GM19324 (cell line): ENCODE measurements at regions not wholly inside any gene's neighbourhood (a gene's known extent, or its start where the extent isn't known, plus 50 kb on each side); places are given as distances from the start of the nearest gene placed in this dataset.
"Not testable (repeated sequence)": the region's sequence is repeated elsewhere in the genome, so short reads cannot be mapped to it uniquely, and the experiment has no call there.

Experiments
- ATAC-seq: cut with Tn5 transposase; IDR thresholded peaks from one replicate; pipeline ENCODE4 v1.9.1; 2021; ENCODE audit warnings: mild to moderate bottlenecking, moderate library complexity; ENCODE audit not compliant: unreplicated experiment, low FRiP score

DNA sequence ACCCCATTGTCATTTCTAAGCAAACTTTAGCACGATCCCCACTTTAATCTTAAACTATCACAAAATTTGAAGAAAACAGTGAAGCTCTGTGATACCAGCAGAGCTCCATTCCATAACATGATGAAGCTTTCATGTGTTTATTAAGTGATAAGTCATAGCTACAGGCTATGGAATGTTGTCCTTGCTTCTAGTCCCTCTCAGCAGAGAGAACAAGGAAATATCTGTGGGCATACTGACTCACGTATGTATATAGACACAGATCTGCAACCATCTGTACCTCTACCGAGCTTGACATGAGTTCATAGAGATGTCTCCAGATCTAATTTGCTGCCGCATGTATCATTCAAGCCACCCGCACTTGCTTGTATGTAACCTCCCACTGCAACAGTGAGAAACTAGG is 588.9 kb downstream of the ETS1 start:
- ATAC-seq = no peak

DNA sequence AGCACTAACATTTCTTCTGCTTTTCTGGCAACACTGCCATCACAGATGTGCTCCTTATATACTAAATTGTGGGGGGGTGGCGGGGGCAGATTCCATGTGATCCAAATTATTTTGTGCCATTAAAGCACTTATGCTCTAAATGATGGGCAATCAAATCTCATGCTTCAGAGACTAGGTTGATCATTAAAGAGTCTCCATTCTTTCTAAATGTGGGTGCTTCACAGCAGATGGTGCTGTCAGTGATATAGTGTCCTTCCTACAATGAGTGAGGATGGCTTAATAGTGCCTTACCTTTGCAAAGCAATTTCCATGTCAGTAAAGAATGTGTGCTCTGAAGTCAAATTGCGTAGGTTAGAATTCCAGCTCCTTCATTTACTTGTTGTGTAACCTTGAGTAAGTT is 589.8 kb downstream of the ETS1 start:
- no peak for ATAC-seq

DNA sequence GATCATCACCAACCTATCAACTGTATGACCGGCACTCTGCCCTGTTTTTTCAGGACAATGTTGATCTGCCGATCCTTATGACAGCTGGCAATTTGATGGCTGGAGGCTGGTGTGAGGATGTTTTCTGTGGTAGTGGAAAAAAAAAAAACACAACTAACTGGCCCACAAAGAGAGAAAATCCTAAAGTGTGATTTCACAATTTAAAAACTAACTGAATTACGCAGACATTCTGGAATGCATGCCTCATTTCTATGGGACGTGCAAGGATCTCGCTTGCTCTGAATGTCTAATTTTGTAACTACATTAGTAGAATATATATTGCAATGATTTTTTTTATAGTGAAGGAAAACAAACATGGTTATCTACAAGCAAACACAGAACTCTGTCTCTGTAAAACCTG is 590.5 kb downstream of the ETS1 start:
- ATAC-seq = no peak

DNA sequence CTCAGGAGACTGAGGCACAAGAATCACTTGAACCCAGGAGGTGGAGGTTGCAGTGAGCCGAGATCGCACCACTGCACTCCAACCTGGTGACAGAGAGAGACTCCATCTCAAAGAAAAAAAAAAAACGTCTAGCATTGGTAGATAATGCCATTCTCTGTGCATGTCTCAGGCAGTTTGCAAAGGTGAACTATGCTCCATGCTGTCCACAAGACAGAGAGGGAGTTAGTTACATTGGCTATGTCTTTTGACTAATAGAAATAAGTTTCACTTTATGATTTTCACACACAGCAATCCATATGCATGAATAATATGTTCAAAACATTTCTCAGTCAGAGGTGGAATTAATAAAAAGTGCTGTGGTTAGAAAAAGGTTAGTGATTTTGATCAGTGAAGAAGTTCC is 591.4 kb downstream of the ETS1 start:
- no peak for ATAC-seq

DNA sequence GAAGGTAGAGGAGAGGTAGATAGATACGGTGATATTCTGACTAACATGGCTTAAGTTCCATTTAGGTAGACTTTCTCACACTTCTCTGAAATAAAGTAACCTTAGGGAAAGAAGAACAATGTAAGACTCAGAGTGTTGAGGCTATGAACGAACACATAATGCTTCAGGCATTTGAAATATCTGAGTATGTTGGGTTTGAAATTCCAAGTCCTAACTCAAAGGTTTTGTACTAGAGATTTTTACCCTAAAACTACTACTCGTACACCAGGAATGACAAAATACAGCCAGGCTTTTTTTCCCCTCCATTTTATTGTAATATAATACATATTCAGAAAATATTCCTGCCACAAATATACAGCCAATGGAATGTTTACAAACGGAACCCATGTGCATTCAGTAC is 592.6 kb downstream of the ETS1 start:
- no peak for ATAC-seq

DNA sequence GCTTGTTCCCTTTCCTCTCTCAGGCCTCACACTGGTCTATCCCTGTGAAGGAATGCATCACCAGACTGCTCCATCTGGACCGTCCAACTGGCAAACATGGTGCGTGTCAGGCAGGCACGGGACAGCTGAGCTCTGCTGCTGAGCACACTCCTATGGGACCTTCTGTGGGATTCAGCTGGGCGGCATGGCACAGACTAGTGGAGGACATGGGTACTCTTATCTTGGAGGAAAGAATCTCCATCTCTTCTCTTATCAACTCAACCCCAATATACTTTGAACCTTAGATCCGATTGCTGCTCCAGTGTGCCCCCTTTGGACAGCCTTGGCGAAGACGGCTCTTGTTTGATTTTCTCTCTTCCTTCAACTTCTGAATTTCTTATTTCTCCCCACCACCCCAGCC is 593.6 kb downstream of the ETS1 start:
- ATAC-seq = no peak

DNA sequence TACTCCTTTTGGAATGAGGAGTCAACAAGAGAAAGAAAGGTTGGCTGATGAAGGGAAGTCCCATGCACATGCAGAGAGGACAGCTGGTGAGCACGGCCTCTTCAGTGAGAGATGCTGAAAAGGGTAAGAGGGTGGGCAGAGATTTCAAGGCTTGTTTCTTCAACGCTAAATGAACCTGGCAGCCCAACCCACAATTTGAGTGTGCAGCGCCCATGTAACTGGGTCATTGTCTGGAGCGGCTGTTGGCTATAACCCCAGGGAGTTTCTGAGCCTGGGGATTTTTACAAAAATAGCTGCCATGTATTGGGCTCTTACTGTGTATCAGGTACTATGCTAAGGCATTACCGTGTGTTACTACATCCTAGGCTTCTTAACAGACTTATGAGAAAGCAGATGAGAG is 594.1 kb downstream of the ETS1 start:
- ATAC-seq = no peak

DNA sequence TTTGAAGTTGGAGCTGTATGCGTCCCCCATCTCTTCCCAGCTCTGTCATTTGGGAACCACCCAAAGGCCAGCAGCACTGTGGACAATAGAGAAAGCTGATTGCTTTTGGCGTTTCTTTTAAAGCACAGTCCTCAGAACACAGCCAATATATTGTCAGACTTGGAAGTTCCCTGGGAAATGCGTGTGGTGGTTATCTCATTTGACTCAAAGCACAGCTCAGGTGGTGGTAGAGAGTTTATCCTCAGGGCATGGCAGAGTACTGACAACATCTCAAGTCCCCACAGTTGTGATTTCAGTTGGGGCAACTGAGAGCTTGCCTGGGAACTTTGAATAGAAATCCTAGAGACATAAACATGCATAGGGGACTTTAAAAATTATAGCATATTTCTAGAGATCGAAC is 601.3 kb downstream of the ETS1 start:
- no peak for ATAC-seq

DNA sequence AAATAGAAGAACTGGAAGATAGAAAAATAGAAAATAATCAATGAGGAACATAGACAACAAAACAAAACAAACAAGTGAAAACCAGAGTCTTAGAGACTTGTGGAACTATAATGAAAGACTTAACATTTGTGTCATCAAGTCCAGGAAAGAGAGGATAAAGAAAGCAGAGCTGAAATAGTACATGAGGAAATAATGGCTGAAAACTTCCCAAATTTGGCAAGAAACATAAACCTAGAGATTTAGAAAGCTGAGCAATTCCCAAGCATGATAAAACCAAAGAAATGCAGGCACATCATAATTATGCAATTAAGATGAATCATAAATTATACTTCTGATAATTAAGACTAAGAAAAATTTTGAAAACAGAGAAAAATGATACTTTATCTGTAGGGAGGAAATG is 614.5 kb downstream of the ETS1 start:
- no peak for ATAC-seq

DNA sequence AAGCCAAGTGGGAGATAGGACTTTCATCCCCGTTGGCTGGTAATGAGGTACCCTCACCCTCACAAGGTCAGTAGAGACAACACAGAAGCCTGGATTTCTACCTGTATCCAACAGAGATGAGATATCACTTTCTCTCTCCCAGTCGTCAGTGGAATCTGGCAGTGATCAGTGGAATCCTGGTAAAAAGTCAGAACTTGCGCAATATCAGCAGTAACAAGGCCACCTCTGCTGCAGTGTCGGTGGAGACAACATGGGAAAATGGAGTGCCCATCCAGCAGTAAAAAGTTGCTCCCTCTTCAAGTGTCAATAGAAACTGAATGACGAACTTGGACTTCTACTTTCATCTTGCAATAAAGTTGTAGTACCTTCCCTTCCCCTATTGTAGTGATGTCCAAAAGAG is 615.9 kb downstream of the ETS1 start:
- no peak for ATAC-seq

DNA sequence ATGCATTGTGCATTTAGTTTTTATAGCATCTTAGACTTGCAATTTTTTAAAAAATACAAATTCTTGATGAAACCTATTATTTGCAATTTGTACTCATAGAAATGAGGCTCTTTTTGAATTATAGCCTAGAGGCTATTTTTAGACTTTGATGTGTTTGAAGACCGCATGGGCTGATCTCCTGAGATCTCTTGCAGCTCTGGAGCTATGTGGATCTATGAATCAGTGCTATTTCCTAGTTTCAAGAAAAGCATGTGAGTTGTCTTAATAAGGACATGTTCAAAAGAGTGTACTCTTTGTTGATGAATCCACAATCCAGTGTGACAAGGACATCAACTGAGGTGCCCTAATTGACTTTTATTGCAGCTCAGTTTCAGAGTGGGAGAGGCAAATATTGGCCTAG is 620.5 kb downstream of the ETS1 start:
- ATAC-seq = no peak

DNA sequence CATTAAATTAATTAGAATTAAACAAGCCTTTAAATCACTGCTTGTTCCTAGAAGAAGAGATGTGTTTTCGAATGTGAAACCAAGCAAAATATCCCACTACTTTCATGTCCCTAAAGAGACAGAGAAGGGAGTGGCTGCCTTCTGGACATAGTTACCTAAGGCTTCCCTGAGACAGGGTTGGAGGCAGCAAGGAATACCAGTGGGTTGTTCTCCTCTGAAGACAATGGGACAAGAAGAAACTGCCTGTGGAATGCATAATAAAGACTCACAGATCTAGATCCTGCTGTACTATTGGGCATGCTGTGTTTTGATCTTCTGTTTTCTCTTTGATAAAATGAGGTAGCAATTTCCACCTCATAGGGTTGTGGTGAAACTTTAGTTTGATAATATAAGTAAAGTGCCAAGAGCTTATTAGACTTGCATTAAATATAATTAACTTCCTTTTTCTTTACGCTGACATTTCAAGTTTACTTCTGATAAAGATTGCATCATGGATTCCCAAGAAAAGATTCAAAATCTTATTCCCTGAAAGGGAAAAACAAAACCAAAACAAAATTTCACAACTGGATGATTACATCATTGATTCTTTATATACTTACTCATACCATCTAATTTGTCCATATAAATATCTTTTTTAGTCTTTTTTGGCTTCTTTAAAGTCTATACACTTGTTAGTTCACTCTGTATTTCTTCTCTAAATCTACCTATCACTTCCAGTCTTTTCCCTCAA is 621.3 kb downstream of the ETS1 start:
- ATAC-seq = no peak

DNA sequence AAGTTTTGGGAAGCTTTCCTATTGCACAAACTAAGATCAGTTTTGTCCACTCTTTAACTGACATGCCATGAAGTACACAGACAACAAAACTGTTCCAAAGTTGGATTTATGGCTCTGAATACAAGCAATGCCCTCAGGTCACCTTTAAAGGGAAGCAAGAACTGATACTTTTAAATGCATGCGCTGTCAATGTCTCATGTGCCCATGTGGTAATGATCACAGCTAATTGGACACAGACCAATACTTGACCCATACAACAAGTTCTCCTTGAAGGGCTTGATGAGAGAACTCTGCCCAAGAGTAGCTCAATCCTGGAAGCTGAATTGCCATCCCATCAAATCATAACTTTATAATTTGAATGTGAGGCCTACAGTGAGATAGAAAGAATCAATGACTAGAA is 624.9 kb downstream of the ETS1 start:
- ATAC-seq = no peak

DNA sequence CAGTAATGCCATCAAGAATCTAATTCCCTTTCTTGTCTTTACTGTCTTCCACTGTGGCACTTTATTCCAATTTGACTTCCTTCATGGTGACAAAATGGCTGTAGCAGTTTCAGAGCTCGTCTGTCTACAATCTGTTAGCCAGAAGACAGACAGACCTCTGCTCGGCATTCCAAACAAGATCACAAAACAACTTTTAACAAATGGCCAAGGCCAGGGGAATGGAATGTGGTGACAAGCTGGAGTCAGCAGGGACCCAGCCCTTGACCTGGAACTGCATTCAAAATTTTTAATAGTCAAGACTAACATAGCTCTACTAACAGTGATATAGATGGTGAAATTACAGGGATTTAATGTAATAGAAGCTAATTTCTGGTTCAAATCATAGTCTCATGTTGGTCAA is 637.2 kb downstream of the ETS1 start:
- ATAC-seq = no peak

DNA sequence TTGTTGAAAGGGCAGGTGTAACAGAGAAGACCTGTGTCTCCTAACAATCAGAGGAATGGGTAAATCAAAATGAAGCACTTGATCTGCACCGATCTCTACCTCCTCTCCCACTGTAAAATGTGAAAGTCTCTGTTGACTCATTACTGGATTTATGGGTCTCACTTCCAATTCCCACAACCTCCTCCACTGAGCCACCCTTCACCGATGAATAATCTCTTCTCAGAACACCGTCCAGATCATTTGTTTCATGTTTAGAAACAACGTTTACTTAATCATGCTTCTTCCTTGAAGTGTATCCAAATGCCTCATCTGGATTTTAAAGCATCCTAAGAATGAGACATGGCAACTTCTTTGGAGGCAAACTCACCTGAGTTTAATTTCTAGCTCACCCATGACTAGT is 643.6 kb downstream of the ETS1 start:
- ATAC-seq = no peak

DNA sequence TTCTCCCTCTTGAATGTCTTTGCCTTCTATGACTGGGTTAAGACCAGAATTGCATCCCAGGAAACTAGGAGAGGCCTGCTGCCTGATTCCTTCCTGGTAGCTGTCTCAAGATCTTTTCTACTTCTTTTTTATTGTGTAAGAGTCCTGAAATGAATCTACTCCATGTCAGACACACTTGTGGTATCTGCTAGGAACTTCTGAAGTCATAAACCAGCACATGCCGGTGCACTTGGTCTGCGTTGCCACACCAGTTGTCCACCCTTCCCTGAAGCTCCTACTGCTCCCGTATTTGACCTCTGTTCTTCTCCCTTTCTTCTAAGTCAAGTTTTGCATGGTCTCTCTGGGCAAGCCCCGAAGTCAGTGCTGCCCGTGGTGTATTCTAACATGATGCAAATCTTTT is 644.2 kb downstream of the ETS1 start:
- ATAC-seq = no peak

DNA sequence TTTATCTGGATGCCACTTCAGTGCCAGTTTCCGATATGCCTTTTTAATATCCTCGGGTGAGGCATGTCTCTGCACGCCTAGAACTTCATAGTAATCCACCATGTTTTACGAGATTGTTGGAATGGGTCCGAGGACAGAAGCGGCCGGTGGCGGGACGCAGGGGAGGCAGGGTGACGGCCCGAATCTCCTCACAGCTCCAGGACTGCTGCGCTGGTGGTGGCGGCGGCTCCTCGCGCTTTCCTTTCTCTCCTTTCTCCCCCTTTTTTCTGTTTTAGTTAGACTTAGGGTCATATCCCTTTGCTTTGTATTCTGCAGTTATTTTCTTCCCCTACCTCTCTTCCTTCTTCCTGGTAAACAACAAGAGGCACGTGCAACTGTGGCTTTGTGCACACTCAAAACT is 645.8 kb downstream of the ETS1 start:
- not testable (repeated sequence) for ATAC-seq

DNA sequence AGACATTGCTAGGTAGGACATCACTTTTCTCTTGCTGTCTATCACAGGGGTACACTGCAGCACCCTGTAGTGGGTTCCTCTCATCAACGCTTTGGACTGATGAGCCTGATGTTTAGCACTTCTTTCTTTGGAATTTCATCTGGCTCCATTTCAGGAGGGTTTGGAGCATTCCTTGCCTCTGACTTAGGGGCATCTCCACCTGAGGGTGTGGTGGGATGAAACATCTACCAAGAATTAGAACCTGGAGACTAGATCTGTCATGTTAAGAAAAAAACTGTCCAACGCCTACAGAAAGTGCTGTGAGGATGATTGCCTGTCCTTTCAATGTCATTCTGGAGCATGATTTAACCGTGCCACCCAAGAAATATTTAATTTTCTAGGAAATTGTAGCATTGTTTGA is 648.4 kb downstream of the ETS1 start:
- ATAC-seq = no peak

DNA sequence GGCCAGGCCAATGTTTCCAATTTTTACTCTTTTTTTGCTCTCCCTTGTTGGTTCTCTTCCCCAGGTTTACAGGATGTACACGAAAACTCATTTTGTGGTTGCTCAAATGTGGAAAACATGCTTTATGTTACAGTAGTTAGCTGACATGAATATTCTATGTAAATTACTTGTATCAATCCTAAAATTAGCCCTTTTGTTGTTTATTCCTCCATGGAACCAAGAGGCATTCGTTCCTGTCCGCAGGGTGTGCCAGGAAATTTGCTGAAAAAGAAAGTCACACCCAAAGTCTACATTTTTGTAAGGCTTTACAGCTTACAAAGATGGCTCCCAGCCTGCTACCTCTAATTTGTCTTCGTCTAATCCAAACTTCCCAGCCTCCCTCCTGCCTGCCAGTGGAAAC is 652.3 kb downstream of the ETS1 start:
- no peak for ATAC-seq

DNA sequence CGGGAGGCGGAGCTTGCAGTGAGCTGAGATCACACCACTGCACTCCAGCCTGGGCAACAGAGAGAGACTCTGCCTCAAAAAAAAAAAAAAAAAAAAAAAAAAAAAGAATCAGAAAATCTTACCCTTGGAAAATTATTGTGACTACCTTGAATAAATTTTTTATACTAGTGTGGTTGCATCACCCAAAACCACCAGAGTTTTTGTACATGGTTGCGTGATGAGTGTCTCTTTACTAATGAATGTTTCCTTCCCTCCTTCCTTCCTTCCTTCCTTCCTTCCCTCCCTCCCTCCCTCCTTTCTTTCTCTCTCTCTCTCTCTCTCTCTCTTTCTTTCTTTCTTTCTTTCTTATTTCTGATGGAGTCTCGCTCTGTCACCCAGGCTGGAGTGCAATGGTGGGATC is 653.4 kb downstream of the ETS1 start:
- not testable (repeated sequence) for ATAC-seq

DNA sequence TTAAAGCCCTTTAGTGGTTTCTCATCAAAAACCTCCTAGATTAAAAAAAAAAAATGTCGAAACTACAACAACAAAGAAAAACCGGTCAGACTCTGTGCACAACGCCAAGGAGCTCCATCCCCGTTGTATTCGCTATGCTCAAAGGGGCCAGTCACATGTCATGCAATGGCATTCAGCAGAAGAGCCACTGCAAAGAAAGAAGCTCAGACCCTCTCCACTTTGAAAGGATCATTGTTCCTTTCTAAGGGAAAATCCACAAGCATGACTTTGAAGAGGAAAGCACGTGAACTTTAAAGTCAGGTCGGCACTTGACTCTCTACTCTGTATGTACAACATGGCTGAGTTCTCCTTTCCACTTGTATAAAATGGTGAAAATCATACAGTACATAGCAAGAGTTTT is 655.6 kb downstream of the ETS1 start:
- no peak for ATAC-seq

DNA sequence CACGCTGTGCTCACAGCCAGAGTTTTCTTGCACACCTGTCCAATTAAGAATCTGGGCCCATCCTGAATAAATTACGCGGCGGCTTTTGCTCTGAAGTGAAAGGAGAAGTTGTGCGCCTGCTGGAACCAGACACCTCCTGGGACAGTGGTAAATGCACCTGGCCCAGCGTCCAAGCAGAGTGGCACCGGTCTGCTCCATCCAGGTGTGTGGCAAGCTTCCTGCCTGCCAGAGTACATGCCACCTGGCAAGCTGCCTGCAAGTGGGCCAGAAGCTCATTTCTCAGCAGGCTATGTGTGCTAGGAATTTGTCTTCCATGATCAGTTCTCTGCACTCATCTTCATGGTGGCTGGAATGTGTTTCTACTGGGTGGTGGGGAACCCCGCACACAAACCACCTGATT is 660.6 kb downstream of the ETS1 start:
- ATAC-seq = no peak

DNA sequence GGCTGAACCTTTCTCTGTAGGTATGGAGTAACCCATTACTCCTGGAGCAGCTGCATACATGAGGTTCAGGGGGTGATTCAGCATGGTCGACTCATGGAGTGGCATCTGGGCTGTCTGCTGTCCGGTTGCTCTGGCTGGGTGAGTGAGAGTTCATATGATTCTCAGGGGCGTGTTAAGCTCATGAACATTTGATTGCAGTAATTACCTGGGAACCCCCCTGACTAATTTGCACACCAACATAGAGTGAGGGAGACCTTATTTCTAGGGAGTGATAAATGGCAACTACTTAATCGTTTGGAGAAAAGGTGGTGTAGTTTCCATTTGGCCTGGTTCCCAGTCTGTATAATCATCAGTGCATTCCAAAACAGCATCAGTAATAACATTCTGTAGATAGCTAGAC is 661.9 kb downstream of the ETS1 start:
- no peak for ATAC-seq
